Endothelial cell of umbilical vein (primary cell): ENCODE measurements at regions not wholly inside any gene's neighbourhood (a gene's known extent, or its start where the extent isn't known, plus 50 kb on each side); places are given as distances from the start of the nearest gene placed in this dataset.

ENCODE experiments used
- BruUV-seq: library from RNA; stranded (reverse); fragments of 400-500 nt; replicated peaks from 2 replicates; lab custom pipeline; 2021; lab: Mats Ljungman, UMichigan
- CTCF ChIA-PET: fragments of 300-600, 350-600 bp; sonication (Branson Sonifier 250); formaldehyde crosslinking; loops from one replicate; lab custom pipeline; 2021; ENCODE audit warnings: antibody characterized with exemption, inconsistent platforms; lab: Charles Lee
- POLR2A ChIA-PET: fragments of 300-600, 350-600 bp; sonication (Branson Sonifier 250); formaldehyde crosslinking; loops from one replicate; lab custom pipeline; 2021; ENCODE audit warnings: antibody characterized with exemption, inconsistent platforms; lab: Charles Lee
- DNase-seq: peaks from one replicate; pipeline ENCODE4 v3.0.0-alpha.2; 2011; ENCODE audit warnings: low read depth, low spot score
- FAIRE-seq: peaks from 2 replicates; lab custom pipeline; 2011; peaks lifted over from hg19 to GRCh38; lab: Jason Lieb, UNC
- H2AFZ ChIP-seq: 2 replicates; pipeline ENCODE4 v1.6.0; 2012; ENCODE audit warnings: low read depth, low read length, control low read depth, inconsistent platforms
- H3K27ac ChIP-seq: 2 replicates; pipeline ENCODE4 v1.5.1; 2011; ENCODE audit warnings: low read depth, mild to moderate bottlenecking, control low read depth, low read length, moderate library complexity; ENCODE audit not compliant: insufficient read depth
- H3K27me3 ChIP-seq, 2 experiments: 2 replicates each; pipeline versions ENCODE4 v1.6.0 to v1.6.1; 2011; ENCODE audit warnings: low read length in 2 of 2, mixed read lengths in 1 of 2; ENCODE audit not compliant: control insufficient read depth in 2 of 2, insufficient read depth in 2 of 2
- H3K36me3 ChIP-seq, 2 experiments: 2 replicates in 1 of 2; 3 replicates in 1 of 2; pipeline ENCODE4 v1.5.1; 2011; ENCODE audit warnings: low read length in 2 of 2, mild to moderate bottlenecking in 1 of 2, moderate library complexity in 1 of 2; ENCODE audit not compliant: control insufficient read depth in 2 of 2, insufficient read depth in 2 of 2; ENCODE audit errors: extremely low read depth in 1 of 2
- H3K4me1 ChIP-seq: 3 replicates; pipeline ENCODE4 v1.5.1; 2011; ENCODE audit warnings: mild to moderate bottlenecking, low read length; ENCODE audit not compliant: control insufficient read depth, insufficient read depth; ENCODE audit errors: extremely low read depth
- H3K4me2 ChIP-seq: 2 replicates; pipeline ENCODE4 v1.6.1; 2011; ENCODE audit warnings: low read length, control low read depth, mixed read lengths; ENCODE audit not compliant: insufficient read depth
- H3K4me3 ChIP-seq, 3 experiments: fragments of 200-600 bp in 1 of 3; sonication (generic), shearing (Covaris generic) in 1 of 3; replicated peaks in 1 of 3; 2 replicates each; pipeline ENCODE4 v1.5.1; 2011 to 2016; ENCODE audit warnings: control low read depth in 3 of 3, low read length in 3 of 3, mild to moderate bottlenecking in 2 of 3, inconsistent platforms in 1 of 3, low read depth in 1 of 3, moderate library complexity in 1 of 3; ENCODE audit not compliant: insufficient read depth in 1 of 3
- H3K79me2 ChIP-seq: 2 replicates; pipeline ENCODE4 v1.6.0; 2012; ENCODE audit warnings: low read length, inconsistent platforms; ENCODE audit not compliant: control insufficient read depth, insufficient read depth
- H3K9ac ChIP-seq: replicated peaks from 2 replicates; pipeline ENCODE3; 2011; ENCODE audit warnings: low read length, control low read depth; ENCODE audit not compliant: insufficient read depth; ENCODE audit errors: extremely low read depth
- H3K9me1 ChIP-seq: replicated peaks from 3 replicates; pipeline ENCODE4 v1.6.0; 2011; ENCODE audit warnings: mild to moderate bottlenecking, low read length; ENCODE audit not compliant: control insufficient read depth, insufficient read depth; ENCODE audit errors: extremely low read depth
- H3K9me3 ChIP-seq: replicated peaks from 2 replicates; pipeline ENCODE4 v1.5.1; 2012; ENCODE audit warnings: low read length, inconsistent platforms; ENCODE audit not compliant: control insufficient read depth, insufficient read depth
- H4K20me1 ChIP-seq: replicated peaks from 2 replicates; pipeline ENCODE3; 2011; ENCODE audit warnings: mild to moderate bottlenecking, low read length; ENCODE audit not compliant: control insufficient read depth, insufficient read depth; ENCODE audit errors: extremely low read depth
- EZH2 ChIP-seq: IDR thresholded peaks from 2 replicates; pipeline ENCODE4 v1.6.1; 2012; ENCODE audit warnings: borderline replicate concordance, low read depth, mild to moderate bottlenecking, moderate library complexity, low read length, inconsistent platforms; ENCODE audit not compliant: severe bottlenecking
- FOS ChIP-seq: IDR thresholded peaks from 2 replicates; pipeline ENCODE4 v1.6.1; 2011; ENCODE audit warnings: mild to moderate bottlenecking, low read length, moderate library complexity, borderline replicate concordance; ENCODE audit not compliant: insufficient read depth
- GATA2 ChIP-seq: IDR thresholded peaks from 2 replicates; pipeline ENCODE4 v1.7.0; 2011; ENCODE audit warnings: low read depth, mild to moderate bottlenecking, moderate library complexity, mixed read lengths, low read length; ENCODE audit not compliant: insufficient read length, insufficient read depth
- MYC ChIP-seq: IDR thresholded peaks from one replicate; pipeline ENCODE4 v1.6.1; 2011; ENCODE audit warnings: mild to moderate bottlenecking, low read depth, low read length
- POLR2AphosphoS5 ChIP-seq: IDR thresholded peaks from 2 replicates; pipeline ENCODE4 v1.6.1; 2012; ENCODE audit warnings: low read depth, mild to moderate bottlenecking, control low read depth, low read length, moderate library complexity; ENCODE audit not compliant: insufficient read depth
- dilution Hi-C: fragments of 300-500 bp; cut with MboI; formaldehyde crosslinking; loops from one replicate; pipeline ENCODE4 v1.15.0; 2019; ENCODE audit warnings: low sequenced_read_pairs; ENCODE audit not compliant: extremely low pct_ligation_motif_present
- intact Hi-C: fragments of 100-400 bp; cut with micrococcal nuclease; formaldehyde crosslinking; loops from one replicate; pipeline ENCODE4 v1.10.0; 2022
- TF ChIP-seq, protein P1 (sequence below), 2 donors: IDR thresholded peaks; 1 replicate in 1 of 2; 2 replicates in 1 of 2; pipeline ENCODE4 v1.5.1; 2011; ENCODE audit warnings: low read length in 2 of 2, mild to moderate bottlenecking in 2 of 2, moderate library complexity in 2 of 2, control low read depth in 1 of 2, inconsistent platforms in 1 of 2, low read depth in 1 of 2; ENCODE audit not compliant: insufficient read depth in 1 of 2; ENCODE audit errors: extremely low read depth in 1 of 2

DNA sequence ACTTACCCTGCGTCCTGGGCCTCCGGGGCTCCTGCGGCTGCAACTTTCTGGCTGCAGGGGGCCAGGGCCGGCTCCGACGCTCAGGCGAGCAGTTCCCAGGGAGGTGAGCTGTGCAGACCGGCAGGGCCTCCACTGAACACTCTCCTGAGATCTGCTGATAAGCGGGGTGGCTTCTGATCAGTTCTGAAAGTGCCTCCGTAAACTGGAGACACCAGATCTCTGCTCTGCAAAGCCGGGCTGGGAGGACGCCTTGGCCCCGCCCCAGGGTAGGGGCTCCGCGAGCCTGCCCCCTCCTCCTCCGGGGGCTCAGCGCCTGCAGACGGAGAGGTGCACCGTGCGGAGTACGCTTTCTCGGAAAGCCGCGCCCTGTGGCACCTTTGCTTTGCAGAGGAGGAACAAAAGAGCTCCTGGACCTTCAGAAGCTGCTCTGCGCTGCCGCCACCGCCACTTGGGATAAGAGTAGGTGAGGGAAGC, 141.3 kb upstream of the VKORC1L1 start:
- Histone ChIP-seq H3K4me1 (peaks cover 4% of the 10 kb centered on the region), H3K27ac (no peak overlapping the region), H4K20me1 (no peaks in the 10 kb centered on the region), H3K4me3 (peak overlapping the region; percentile 11 to 44 (median 33)), H2AFZ (peak overlapping the region; percentile 78), H3K9ac (peak overlapping the region; percentile 12), H3K36me3 (no peaks in the 10 kb centered on the region), H3K79me2 (no peaks in the 10 kb centered on the region), H3K27me3 (no peaks in the 10 kb centered on the region), H3K9me3 (no peaks in the 10 kb centered on the region), H3K4me2 (peak overlapping the region; percentile 75), H3K9me1 (no peaks in the 10 kb centered on the region)
- peak; percentile 59 for DNase-seq
- ChIA-PET CTCF (interaction anchor here (1.1 to 2.2 kb wide), 6 partner anchors 8 to 299 kb away, joined by 3 to 15 read pairs (median 6); no protein-coding TSS in a partner anchor), POLR2A (no interaction called here)
- peak; percentile 76 for FAIRE-seq
- intact Hi-C loops, result loop anchor here (2.0 kb wide), 2 partner anchors 19 to 283 kb away; no protein-coding TSS in a partner anchor
- no TSS peak for BruUV-seq
- dilution Hi-C loops, result no loop called here
- TF ChIP-seq POLR2AphosphoS5 (no peak), MYC (no peak), EZH2 (no peak), FOS (no peak), GATA2 (peak; percentile 65)
- TF ChIP-seq, protein P1, sequence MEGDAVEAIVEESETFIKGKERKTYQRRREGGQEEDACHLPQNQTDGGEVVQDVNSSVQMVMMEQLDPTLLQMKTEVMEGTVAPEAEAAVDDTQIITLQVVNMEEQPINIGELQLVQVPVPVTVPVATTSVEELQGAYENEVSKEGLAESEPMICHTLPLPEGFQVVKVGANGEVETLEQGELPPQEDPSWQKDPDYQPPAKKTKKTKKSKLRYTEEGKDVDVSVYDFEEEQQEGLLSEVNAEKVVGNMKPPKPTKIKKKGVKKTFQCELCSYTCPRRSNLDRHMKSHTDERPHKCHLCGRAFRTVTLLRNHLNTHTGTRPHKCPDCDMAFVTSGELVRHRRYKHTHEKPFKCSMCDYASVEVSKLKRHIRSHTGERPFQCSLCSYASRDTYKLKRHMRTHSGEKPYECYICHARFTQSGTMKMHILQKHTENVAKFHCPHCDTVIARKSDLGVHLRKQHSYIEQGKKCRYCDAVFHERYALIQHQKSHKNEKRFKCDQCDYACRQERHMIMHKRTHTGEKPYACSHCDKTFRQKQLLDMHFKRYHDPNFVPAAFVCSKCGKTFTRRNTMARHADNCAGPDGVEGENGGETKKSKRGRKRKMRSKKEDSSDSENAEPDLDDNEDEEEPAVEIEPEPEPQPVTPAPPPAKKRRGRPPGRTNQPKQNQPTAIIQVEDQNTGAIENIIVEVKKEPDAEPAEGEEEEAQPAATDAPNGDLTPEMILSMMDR (IDR thresholded peaks at IDR 0.05; ENCODE audit: extremely low read depth in 1 of 2, insufficient read depth in 1 of 2, low read depth in 1 of 2, low read length in 2 of 2), result peak; percentile 39 to 63
